Adrenal gland (tissue), 9 donors: ENCODE measurements at regions not wholly inside any gene's neighbourhood (a gene's known extent, or its start where the extent isn't known, plus 50 kb on each side); places are given as distances from the start of the nearest gene placed in this dataset.

ENCODE experiments used
- DNase-seq, 7 donors: peaks; one replicate each; pipeline ENCODE4 v3.0.0-alpha.2; 2019 to 2020
- H3K27ac ChIP-seq, 5 donors: fragments of 200-600 bp; sonication (generic) in 4 of 5; 1 replicate in 3 of 5; 2 replicates in 2 of 5; pipeline versions ENCODE4 v1.5.1 to v1.8.0; 2016 to 2020; ENCODE audit warnings: mild to moderate bottlenecking in 1 of 5
- H3K27me3 ChIP-seq: fragments of 200-600 bp; 2 replicates; pipeline ENCODE4 v1.8.0; 2021
- H3K36me3 ChIP-seq, 2 donors: fragments of 200-600 bp; replicated peaks in 1 of 2; 1 replicate in 1 of 2; 2 replicates in 1 of 2; pipeline versions ENCODE4 v1.5.1 to v1.8.0; 2018 to 2022
- H3K4me1 ChIP-seq, 2 donors: fragments of 200-600 bp; replicated peaks in 1 of 2; 1 replicate in 1 of 2; 2 replicates in 1 of 2; pipeline versions ENCODE4 v1.5.1 to v1.8.0; 2018 to 2021
- H3K4me3 ChIP-seq, 4 donors: fragments of 200-600 bp; sonication (generic) in 3 of 4; one replicate each; pipeline ENCODE4 v1.5.1; 2016 to 2018
- H3K9me3 ChIP-seq, 3 donors: fragments of 200-600 bp; sonication (generic) in 1 of 3; replicated peaks in 1 of 3; 1 replicate in 2 of 3; 2 replicates in 1 of 3; pipeline versions ENCODE4 v1.5.1 to v1.8.0; 2016 to 2021
- CTCF ChIP-seq, 6 experiments: fragments of 450-650 bp in 4 of 6; fragments of 200-600 bp in 2 of 6; sonication (generic) in 1 of 6; IDR thresholded peaks; 1 replicate in 5 of 6; 2 replicates in 1 of 6; pipeline versions ENCODE4 v1.5.1 to v1.8.0; 2016 to 2021; ENCODE audit warnings: antibody characterized with exemption in 6 of 6, mild to moderate bottlenecking in 2 of 6, moderate library complexity in 1 of 6
- POLR2A ChIP-seq, 2 donors: fragments of 450-650 bp; IDR thresholded peaks; one replicate each; pipeline ENCODE4 v1.6.1; 2017; ENCODE audit warnings: antibody characterized with exemption in 2 of 2, mild to moderate bottlenecking in 2 of 2, moderate library complexity in 1 of 2
- WGBS, 4 donors: extraction: QIAGEN DNeasy Blood & Tissue Kit in 2 of 4; methylation state at CpG; one replicate each; pipeline versions ENCODE4 v1.1.5 to v1.1.7; 2013 to 2017; 5-methylcytosine and 5-hydroxymethylcytosine counted together
- intact Hi-C, 2 donors: fragments of 100-400 bp; cut with DNase I; formaldehyde crosslinking; loops; one replicate each; pipeline versions ENCODE4 v1.14.1 to v1.15.0; 2022 to 2023
- donor health status: healthy with polysubstance abuse.
- donor health status: Bipolar disorder and iron deficiency.
- donor health status: DM: yes; HTN: yes; CAD: no.
- donor health status: DM: no; HTN: no; CAD: no.
- donor health status: DM: no; HTN: no; CAD: no.

DNA sequence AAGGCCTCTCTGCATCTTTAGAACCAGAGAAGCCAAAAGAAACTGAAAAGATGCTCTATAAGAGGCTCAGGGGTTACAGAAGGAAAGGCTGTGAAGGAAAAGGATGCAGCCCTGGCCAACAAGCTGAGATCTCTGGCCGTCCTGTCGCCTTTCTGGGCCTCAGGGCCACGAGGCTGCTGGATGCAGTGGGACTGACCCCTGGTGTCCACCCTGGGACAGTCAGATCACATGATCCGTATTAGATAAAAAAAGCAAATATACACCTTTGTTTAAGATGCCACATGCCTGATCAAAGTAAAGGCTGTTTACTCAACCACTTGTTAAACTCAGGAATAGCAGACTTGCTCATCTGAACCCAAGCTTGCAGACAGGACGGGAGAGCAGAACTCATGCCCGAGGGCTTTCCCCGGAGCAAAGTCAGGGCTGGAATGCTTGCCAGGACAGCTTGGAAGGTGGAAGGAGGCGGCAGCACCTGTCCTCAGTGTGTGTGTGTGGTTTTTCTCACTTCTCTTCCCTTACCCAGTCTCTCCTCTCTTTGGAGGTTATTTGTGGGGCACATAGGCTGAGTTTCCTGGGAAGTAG, 206.5 kb upstream of the TSHZ3 start:
- DNase-seq = no peak
- no peaks in the 10 kb centered on the region for H3K27me3 ChIP-seq
- H3K4me3 ChIP-seq = no peak overlapping the region
- 62 to 83% (median 73%) methylated on average over 8 of the region's 8 CpGs for WGBS, 4 donors
- no peaks in the 10 kb centered on the region for H3K4me1 ChIP-seq
- H3K9me3 ChIP-seq = no peaks in the 10 kb centered on the region
- H3K36me3 ChIP-seq = no peaks in the 10 kb centered on the region
- H3K27ac ChIP-seq = no peak overlapping the region
- TF ChIP-seq POLR2A (IDR thresholded peaks at IDR 0.05) (no peak), CTCF (IDR thresholded peaks at IDR 0.05) (no peak)
- intact Hi-C loops = no loop called here

- H3K36me3 ChIP-seq = no peaks in the 10 kb centered on the region
- no peaks in the 10 kb centered on the region for H3K4me1 ChIP-seq
- no peaks in the 10 kb centered on the region for H3K9me3 ChIP-seq
- WGBS, 4 donors = 89 to 94% (median 91%) methylated on average over 3 of the region's 3 CpGs
- no peak overlapping the region for H3K27ac ChIP-seq
- peaks cover 5% of the 10 kb centered on the region for H3K27me3 ChIP-seq
- no peak for TF ChIP-seq POLR2A (IDR thresholded peaks at IDR 0.05)
- intact Hi-C loops = no loop called here
- no peak for DNase-seq
- H3K4me3 ChIP-seq = no peak overlapping the region
Observed at GRCh38 chr19:31559494-31559893, 210.3 kb upstream of the TSHZ3 start.

GRCh38 chr19:31560086-31561060, 211.1 kb upstream of the TSHZ3 start:
- DNase-seq = no peak
- peaks cover 5% of the 10 kb centered on the region for H3K27me3 ChIP-seq
- H3K9me3 ChIP-seq = no peaks in the 10 kb centered on the region
- 77 to 85% (median 80%) methylated on average over 18 to 22 of the region's 22 CpGs for WGBS, 4 donors
- no peaks in the 10 kb centered on the region for H3K4me1 ChIP-seq
- intact Hi-C loops = no loop called here
- no peaks in the 10 kb centered on the region for H3K36me3 ChIP-seq
- no peak overlapping the region for H3K4me3 ChIP-seq
- no peak overlapping the region for H3K27ac ChIP-seq
- TF ChIP-seq CTCF (IDR thresholded peaks at IDR 0.05) (no peak), POLR2A (IDR thresholded peaks at IDR 0.05) (no peak)

GRCh38 chr19:31562966-31563612, 213.9 kb upstream of the TSHZ3 start:
- Histone ChIP-seq H3K4me1 (no peaks in the 10 kb centered on the region), H3K27ac (no peak overlapping the region), H3K9me3 (no peaks in the 10 kb centered on the region), H3K4me3 (no peak overlapping the region), H3K36me3 (no peaks in the 10 kb centered on the region), H3K27me3 (peaks cover 5% of the 10 kb centered on the region)
- WGBS, 4 donors = 86 to 87% (median 87%) methylated on average over 25 of the region's 25 CpGs
- intact Hi-C loops = no loop called here
- DNase-seq = no peak
- TF ChIP-seq CTCF (IDR thresholded peaks at IDR 0.05) (no peak), POLR2A (IDR thresholded peaks at IDR 0.05) (no peak)
